Caco-2 (cell line): ENCODE measurements at regions not wholly inside any gene's neighbourhood (a gene's known extent, or its start where the extent isn't known, plus 50 kb on each side); places are given as distances from the start of the nearest gene placed in this dataset.

Source experiments
- BruUV-seq: library from RNA; stranded (reverse); fragments of 400-500 nt; replicated peaks from 2 replicates; lab custom pipeline; 2021; lab: Mats Ljungman, UMichigan
- CTCF ChIA-PET: fragments of 300-600 bp; sonication (Branson Sonifier 250); formaldehyde crosslinking; loops from one replicate; lab custom pipeline; 2022; ENCODE audit warnings: antibody characterized with exemption; lab: Charles Lee
- POLR2A ChIA-PET: fragments of 300-600 bp; sonication (Branson Sonifier 250); formaldehyde crosslinking; loops from one replicate; lab custom pipeline; 2022; ENCODE audit warnings: antibody characterized with exemption; lab: Charles Lee
- DNase-seq, 2 experiments: peaks; one replicate each; pipeline versions ENCODE4 v3.0.0 to v3.0.0-alpha.2; 2020 to 2022
- H3K27me3 ChIP-seq: replicated peaks from 2 replicates; pipeline ENCODE4 v1.6.0; 2011; ENCODE audit warnings: low read length; ENCODE audit not compliant: control insufficient read depth, insufficient read depth
- H3K36me3 ChIP-seq: 2 replicates; pipeline ENCODE4 v1.5.1; 2011; ENCODE audit warnings: low read length; ENCODE audit not compliant: control insufficient read depth, insufficient read depth
- H3K4me1 ChIP-seq: fragments of 250-450 bp; sonication (Bioruptor Pico); 2 replicates; pipeline ENCODE4 v1.5.1; 2020; ENCODE audit warnings: mild to moderate bottlenecking
- H3K4me3 ChIP-seq: 2 replicates; pipeline ENCODE4 v1.5.1; 2011; ENCODE audit warnings: low read depth, mild to moderate bottlenecking, control low read depth, low read length
- H3K9me3 ChIP-seq: fragments of 250-450 bp; sonication (Bioruptor Pico); 2 replicates; pipeline ENCODE4 v1.5.1; 2020; ENCODE audit warnings: mild to moderate bottlenecking, moderate library complexity
- H3K27ac Mint-ChIP-seq: one replicate; pipeline ENCODE4 v1.8.0; 2022; ENCODE audit warnings: mixed read lengths; ENCODE audit not compliant: unreplicated experiment
- H3K27me3 Mint-ChIP-seq: one replicate; pipeline ENCODE4 v1.8.0; 2022; ENCODE audit warnings: mixed read lengths; ENCODE audit not compliant: insufficient read depth, unreplicated experiment
- H3K36me3 Mint-ChIP-seq: one replicate; pipeline ENCODE4 v1.8.0; 2022; ENCODE audit warnings: mild to moderate bottlenecking, mixed read lengths; ENCODE audit not compliant: insufficient read depth, unreplicated experiment
- H3K4me1 Mint-ChIP-seq: one replicate; pipeline ENCODE4 v1.8.0; 2022; ENCODE audit warnings: low read depth, mixed read lengths; ENCODE audit not compliant: unreplicated experiment
- H3K4me3 Mint-ChIP-seq: one replicate; pipeline ENCODE4 v1.8.0; 2022; ENCODE audit warnings: mild to moderate bottlenecking, moderate library complexity, mixed read lengths; ENCODE audit not compliant: unreplicated experiment
- H3K9me3 Mint-ChIP-seq: one replicate; pipeline ENCODE4 v1.8.0; 2022; ENCODE audit warnings: mixed read lengths; ENCODE audit not compliant: unreplicated experiment
- intact Hi-C: fragments of 100-400 bp; cut with micrococcal nuclease; formaldehyde crosslinking; loops from one replicate; pipeline ENCODE4 v1.10.0; 2022; ENCODE audit not compliant: unreplicated experiment
- TF ChIP-seq, protein P1 (sequence below), 2 experiments: fragments of 200-600 bp in 1 of 2; IDR thresholded peaks; 1 replicate in 1 of 2; 2 replicates in 1 of 2; pipeline versions ENCODE4 v1.5.1 to v1.8.0; 2011 to 2022; ENCODE audit warnings: antibody characterized with exemption in 1 of 2, control low read depth in 1 of 2, inconsistent platforms in 1 of 2, low read depth in 1 of 2, low read length in 1 of 2, mild to moderate bottlenecking in 1 of 2, moderate library complexity in 1 of 2; ENCODE audit not compliant: insufficient read depth in 1 of 2, severe bottlenecking in 1 of 2, unreplicated experiment in 1 of 2

GRCh38 chr6:95383878-95384277 is 193.5 kb upstream of the MANEA start:
- Mint-ChIP-seq H3K9me3 (peaks cover 12% of the 10 kb centered on the region), H3K27ac (no peak overlapping the region), H3K27me3 (no peaks in the 10 kb centered on the region), H3K4me3 (no peak overlapping the region), H3K4me1 (no peaks in the 10 kb centered on the region), H3K36me3 (no peaks in the 10 kb centered on the region)
- Histone ChIP-seq H3K36me3 (no peaks in the 10 kb centered on the region), H3K4me3 (no peak overlapping the region), H3K27me3 (no peaks in the 10 kb centered on the region), H3K9me3 (no peaks in the 10 kb centered on the region), H3K4me1 (no peaks in the 10 kb centered on the region)
- BruUV-seq = no TSS peak
- POLR2A ChIA-PET = no interaction called here
- TF ChIP-seq, protein P1, sequence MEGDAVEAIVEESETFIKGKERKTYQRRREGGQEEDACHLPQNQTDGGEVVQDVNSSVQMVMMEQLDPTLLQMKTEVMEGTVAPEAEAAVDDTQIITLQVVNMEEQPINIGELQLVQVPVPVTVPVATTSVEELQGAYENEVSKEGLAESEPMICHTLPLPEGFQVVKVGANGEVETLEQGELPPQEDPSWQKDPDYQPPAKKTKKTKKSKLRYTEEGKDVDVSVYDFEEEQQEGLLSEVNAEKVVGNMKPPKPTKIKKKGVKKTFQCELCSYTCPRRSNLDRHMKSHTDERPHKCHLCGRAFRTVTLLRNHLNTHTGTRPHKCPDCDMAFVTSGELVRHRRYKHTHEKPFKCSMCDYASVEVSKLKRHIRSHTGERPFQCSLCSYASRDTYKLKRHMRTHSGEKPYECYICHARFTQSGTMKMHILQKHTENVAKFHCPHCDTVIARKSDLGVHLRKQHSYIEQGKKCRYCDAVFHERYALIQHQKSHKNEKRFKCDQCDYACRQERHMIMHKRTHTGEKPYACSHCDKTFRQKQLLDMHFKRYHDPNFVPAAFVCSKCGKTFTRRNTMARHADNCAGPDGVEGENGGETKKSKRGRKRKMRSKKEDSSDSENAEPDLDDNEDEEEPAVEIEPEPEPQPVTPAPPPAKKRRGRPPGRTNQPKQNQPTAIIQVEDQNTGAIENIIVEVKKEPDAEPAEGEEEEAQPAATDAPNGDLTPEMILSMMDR (IDR thresholded peaks at IDR 0.05; ENCODE audit: insufficient read depth in 1 of 2, low read depth in 1 of 2, low read length in 1 of 2, severe bottlenecking in 1 of 2, unreplicated experiment in 1 of 2) = no peak
- DNase-seq = no peak
- CTCF ChIA-PET = no interaction called here
- intact Hi-C loops = no loop called here

DNA sequence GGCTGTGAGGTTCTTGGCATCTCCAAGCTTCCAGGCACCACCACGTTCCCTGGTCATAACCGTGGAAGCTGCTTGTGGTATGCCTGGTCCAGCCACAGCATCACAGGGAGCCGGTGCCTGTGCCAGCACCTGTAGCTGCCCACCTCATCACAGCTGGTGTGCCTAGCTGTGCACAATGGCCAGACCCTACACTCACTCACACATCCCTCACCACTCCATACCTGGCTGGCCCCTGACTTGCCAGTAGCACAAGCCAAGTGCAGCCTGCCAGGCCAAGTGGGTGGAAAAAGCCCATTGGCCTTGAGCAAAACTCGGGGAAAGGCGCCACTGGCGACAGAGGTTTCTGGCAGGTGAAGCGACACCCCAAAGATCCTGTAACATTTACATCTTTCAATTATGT is 192.3 kb upstream of the MANEA start:
- Mint-ChIP-seq H3K4me1 (no peaks in the 10 kb centered on the region), H3K9me3 (peaks cover 5% of the 10 kb centered on the region), H3K27ac (no peak overlapping the region), H3K4me3 (no peak overlapping the region), H3K27me3 (no peaks in the 10 kb centered on the region), H3K36me3 (no peaks in the 10 kb centered on the region)
- DNase-seq = no peak
- no peaks in the 10 kb centered on the region for H3K9me3 ChIP-seq
- no TSS peak for BruUV-seq
- no peaks in the 10 kb centered on the region for H3K27me3 ChIP-seq
- H3K4me3 ChIP-seq = no peak overlapping the region
- H3K4me1 ChIP-seq = no peaks in the 10 kb centered on the region
- H3K36me3 ChIP-seq = no peaks in the 10 kb centered on the region
- TF ChIP-seq, protein P1 (IDR thresholded peaks at IDR 0.05; ENCODE audit: insufficient read depth in 1 of 2, low read depth in 1 of 2, low read length in 1 of 2, severe bottlenecking in 1 of 2, unreplicated experiment in 1 of 2) = no peak
- ChIA-PET CTCF (no interaction called here), POLR2A (no interaction called here)
- intact Hi-C loops = no loop called here

GRCh38 chr6:95387845-95388244 is 189.5 kb upstream of the MANEA start:
- Histone ChIP-seq H3K4me3 (no peak overlapping the region), H3K9me3 (no peaks in the 10 kb centered on the region), H3K36me3 (no peaks in the 10 kb centered on the region), H3K27me3 (no peaks in the 10 kb centered on the region), H3K4me1 (no peaks in the 10 kb centered on the region)
- Mint-ChIP-seq H3K9me3 (no peaks in the 10 kb centered on the region), H3K4me1 (no peaks in the 10 kb centered on the region), H3K36me3 (no peaks in the 10 kb centered on the region), H3K27ac (no peak overlapping the region), H3K27me3 (no peaks in the 10 kb centered on the region), H3K4me3 (no peak overlapping the region)
- no TSS peak for BruUV-seq
- POLR2A ChIA-PET = no interaction called here
- DNase-seq = no peak
- CTCF ChIA-PET = no interaction called here
- intact Hi-C loops = no loop called here
- TF ChIP-seq, protein P1 (IDR thresholded peaks at IDR 0.05; ENCODE audit: insufficient read depth in 1 of 2, low read depth in 1 of 2, low read length in 1 of 2, severe bottlenecking in 1 of 2, unreplicated experiment in 1 of 2) = no peak
